Astrocyte (in vitro differentiated cells and primary cell): ENCODE measurements at regions not wholly inside any gene's neighbourhood (a gene's known extent, or its start where the extent isn't known, plus 50 kb on each side); places are given as distances from the start of the nearest gene placed in this dataset.
"Not testable (repeated sequence)": the region's sequence is repeated elsewhere in the genome, so short reads cannot be mapped to it uniquely, and the experiment has no call there.

Experiments used
- DNase-seq: peaks from one replicate; pipeline ENCODE4 v3.0.0-alpha.2; 2010; ENCODE audit warnings: low read depth
- FAIRE-seq: peaks from 2 replicates; lab custom pipeline; 2011; peaks lifted over from hg19 to GRCh38; lab: Jason Lieb, UNC
- H2AFZ ChIP-seq: 2 replicates; pipeline ENCODE4 v1.6.0; 2012; ENCODE audit warnings: low read depth, low read length, inconsistent platforms
- H3K27ac ChIP-seq: 2 replicates; pipeline ENCODE4 v1.5.1; 2011; ENCODE audit warnings: low read depth, low read length, inconsistent platforms
- H3K27me3 ChIP-seq: 2 replicates; pipeline ENCODE4 v1.6.0; 2011; ENCODE audit warnings: low read length, inconsistent platforms; ENCODE audit not compliant: insufficient read depth
- H3K36me3 ChIP-seq: 2 replicates; pipeline ENCODE4 v1.5.1; 2011; ENCODE audit warnings: low read length, inconsistent platforms; ENCODE audit not compliant: insufficient read depth
- H3K4me1 ChIP-seq: 2 replicates; pipeline ENCODE4 v1.5.1; 2011; ENCODE audit warnings: low read length, inconsistent platforms; ENCODE audit not compliant: insufficient read depth
- H3K4me2 ChIP-seq: 2 replicates; pipeline ENCODE4 v1.6.0; 2012; ENCODE audit warnings: low read length, inconsistent platforms
- H3K4me3 ChIP-seq: 2 replicates; pipeline ENCODE4 v1.5.1; 2011; ENCODE audit warnings: low read depth, mild to moderate bottlenecking, low read length, inconsistent platforms; ENCODE audit not compliant: insufficient read depth
- H3K79me2 ChIP-seq: 2 replicates; pipeline ENCODE4 v1.6.0; 2012; ENCODE audit warnings: mild to moderate bottlenecking, low read length, inconsistent platforms; ENCODE audit not compliant: insufficient read depth
- H3K9ac ChIP-seq: 2 replicates; pipeline ENCODE4 v1.6.0; 2012; ENCODE audit warnings: mild to moderate bottlenecking, low read length, inconsistent platforms
- H3K9me3 ChIP-seq: 2 replicates; pipeline ENCODE4 v1.5.1; 2012; ENCODE audit warnings: low read depth, mild to moderate bottlenecking, low read length, inconsistent platforms; ENCODE audit not compliant: insufficient read depth
- H4K20me1 ChIP-seq: 2 replicates; pipeline ENCODE4 v1.6.0; 2012; ENCODE audit warnings: low read length, inconsistent platforms; ENCODE audit not compliant: insufficient read depth
- H3K27ac Mint-ChIP-seq: one replicate; pipeline ENCODE4 v1.8.0; 2021; ENCODE audit warnings: mild to moderate bottlenecking, mixed read lengths; ENCODE audit not compliant: unreplicated experiment
- H3K27me3 Mint-ChIP-seq: one replicate; pipeline ENCODE4 v1.8.0; 2021; ENCODE audit warnings: low read depth, mixed read lengths; ENCODE audit not compliant: unreplicated experiment
- H3K36me3 Mint-ChIP-seq: one replicate; pipeline ENCODE4 v1.8.0; 2021; ENCODE audit warnings: low read depth, mixed read lengths; ENCODE audit not compliant: unreplicated experiment
- H3K4me1 Mint-ChIP-seq: one replicate; pipeline ENCODE4 v1.8.0; 2021; ENCODE audit warnings: low read depth, mixed read lengths; ENCODE audit not compliant: unreplicated experiment
- H3K4me3 Mint-ChIP-seq: one replicate; pipeline ENCODE4 v1.8.0; 2021; ENCODE audit warnings: mild to moderate bottlenecking, moderate library complexity, mixed read lengths; ENCODE audit not compliant: unreplicated experiment
- H3K9me3 Mint-ChIP-seq: one replicate; pipeline ENCODE4 v1.8.0; 2021; ENCODE audit warnings: mild to moderate bottlenecking, mixed read lengths; ENCODE audit not compliant: unreplicated experiment

DNA sequence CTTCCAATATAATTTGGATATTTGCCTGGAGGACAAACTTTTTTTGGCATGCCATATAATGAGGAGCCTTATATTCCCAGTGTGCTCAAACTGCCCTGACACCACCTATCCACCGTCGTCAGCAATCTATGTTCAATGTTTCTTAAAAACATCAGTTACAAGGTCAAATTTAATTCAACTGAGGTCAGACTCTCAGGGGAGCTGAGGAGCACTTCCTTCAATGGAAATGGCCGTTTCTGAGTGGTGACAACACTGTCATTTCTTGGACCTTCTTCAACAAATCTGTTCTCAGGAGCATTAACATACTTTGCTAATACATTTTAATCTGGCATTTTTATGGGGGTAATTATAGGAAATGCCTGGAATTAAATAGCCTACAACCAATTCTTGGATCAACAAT is 90.8 kb upstream of the FBXO28 start:
- FAIRE-seq, H3K9me3 Mint-ChIP-seq, H3K4me3 Mint-ChIP-seq, H3K4me1 Mint-ChIP-seq, H3K4me1 ChIP-seq, H3K79me2 ChIP-seq, H3K36me3 Mint-ChIP-seq, H3K27ac ChIP-seq, H2AFZ ChIP-seq, H3K4me2 ChIP-seq, H3K9ac ChIP-seq, H3K36me3 ChIP-seq, H3K27ac Mint-ChIP-seq, H3K27me3 ChIP-seq, H3K4me3 ChIP-seq, DNase-seq, H3K27me3 Mint-ChIP-seq, H4K20me1 ChIP-seq, H3K9me3 ChIP-seq: not testable (repeated sequence)

- H3K27me3 ChIP-seq, H3K27ac ChIP-seq, H3K4me2 ChIP-seq, H3K9me3 ChIP-seq, H3K4me3 Mint-ChIP-seq, H3K36me3 Mint-ChIP-seq, DNase-seq, FAIRE-seq, H3K27ac Mint-ChIP-seq, H4K20me1 ChIP-seq, H3K9ac ChIP-seq, H3K4me1 ChIP-seq, H3K27me3 Mint-ChIP-seq, H2AFZ ChIP-seq, H3K9me3 Mint-ChIP-seq, H3K36me3 ChIP-seq, H3K4me1 Mint-ChIP-seq, H3K79me2 ChIP-seq, H3K4me3 ChIP-seq: not testable (repeated sequence)
These were observed 91.5 kb upstream of the FBXO28 start for GRCh38 chr1:224022249-224022970.

GRCh38 chr1:224019866-224020265 is 94.0 kb upstream of the FBXO28 start:
- not testable (repeated sequence) for H3K27ac ChIP-seq, H3K79me2 ChIP-seq, H3K9ac ChIP-seq, H3K9me3 ChIP-seq, H3K4me1 Mint-ChIP-seq, H3K4me3 Mint-ChIP-seq, H3K9me3 Mint-ChIP-seq, FAIRE-seq, DNase-seq, H3K36me3 ChIP-seq, H2AFZ ChIP-seq, H3K27me3 ChIP-seq, H3K27ac Mint-ChIP-seq, H4K20me1 ChIP-seq, H3K27me3 Mint-ChIP-seq, H3K4me1 ChIP-seq, H3K4me3 ChIP-seq, H3K4me2 ChIP-seq, H3K36me3 Mint-ChIP-seq

DNA sequence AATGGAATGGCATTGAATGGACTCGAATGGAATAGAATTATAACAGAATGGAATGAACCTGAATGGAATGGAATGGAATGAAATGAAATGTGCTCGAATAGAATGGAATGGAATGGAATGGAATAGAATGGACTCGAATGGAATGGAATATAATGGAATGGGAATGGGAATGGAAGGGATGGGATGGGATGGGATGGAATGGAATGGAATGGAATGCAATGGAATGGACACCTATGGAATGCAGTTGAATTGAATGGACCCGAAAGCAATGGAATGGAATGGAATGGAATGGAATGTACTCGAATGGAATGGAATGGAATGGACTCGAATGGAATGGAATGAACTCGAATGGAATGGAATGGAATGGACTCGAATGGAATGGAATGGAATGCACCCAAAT is 98.1 kb upstream of the FBXO28 start:
- not testable (repeated sequence) for H3K9ac ChIP-seq, H3K9me3 Mint-ChIP-seq, H3K4me3 Mint-ChIP-seq, H4K20me1 ChIP-seq, H3K27me3 ChIP-seq, H3K79me2 ChIP-seq, DNase-seq, H3K27me3 Mint-ChIP-seq, H2AFZ ChIP-seq, H3K36me3 Mint-ChIP-seq, FAIRE-seq, H3K27ac Mint-ChIP-seq, H3K36me3 ChIP-seq, H3K4me2 ChIP-seq, H3K4me1 ChIP-seq, H3K4me3 ChIP-seq, H3K4me1 Mint-ChIP-seq, H3K27ac ChIP-seq
- peaks cover 29% of the 10 kb centered on the region for H3K9me3 ChIP-seq
